Spleen (tissue), 11 donors: ENCODE measurements at regions not wholly inside any gene's neighbourhood (a gene's known extent, or its start where the extent isn't known, plus 50 kb on each side); places are given as distances from the start of the nearest gene placed in this dataset.

Source experiments
- DNase-seq: peaks from one replicate; pipeline ENCODE4 v3.0.0-alpha.2; 2020
- H3K27ac ChIP-seq, 8 donors: fragments of 200-600 bp; sonication (generic) in 7 of 8; 1 replicate in 4 of 8; 2 replicates in 4 of 8; pipeline versions ENCODE4 v1.5.0 to v1.8.0; 2016 to 2021; ENCODE audit warnings: inconsistent platforms in 4 of 8, mild to moderate bottlenecking in 4 of 8, moderate library complexity in 1 of 8
- H3K27me3 ChIP-seq, 7 donors: fragments of 200-600 bp; sonication (generic) in 6 of 7; replicated peaks in 1 of 7; 1 replicate in 4 of 7; 2 replicates in 3 of 7; pipeline versions ENCODE4 v1.5.0 to v1.8.0; 2016 to 2021; ENCODE audit warnings: inconsistent platforms in 3 of 7, mild to moderate bottlenecking in 1 of 7
- H3K36me3 ChIP-seq, 6 donors: fragments of 200-600 bp; sonication (generic) in 5 of 6; 1 replicate in 4 of 6; 2 replicates in 2 of 6; pipeline versions ENCODE4 v1.5.0 to v1.8.0; 2016 to 2021; ENCODE audit warnings: inconsistent platforms in 2 of 6
- H3K4me1 ChIP-seq, 6 donors: fragments of 200-600 bp; sonication (generic) in 5 of 6; 1 replicate in 3 of 6; 2 replicates in 3 of 6; pipeline versions ENCODE4 v1.5.0 to v1.8.0; 2016 to 2021; ENCODE audit warnings: inconsistent platforms in 3 of 6
- H3K4me3 ChIP-seq, 8 donors: fragments of 200-600 bp; sonication (generic) in 7 of 8; 1 replicate in 4 of 8; 2 replicates in 4 of 8; pipeline versions ENCODE4 v1.5.0 to v1.8.0; 2016 to 2021; ENCODE audit warnings: inconsistent platforms in 4 of 8, mild to moderate bottlenecking in 4 of 8, moderate library complexity in 2 of 8
- H3K9me3 ChIP-seq, 8 donors: fragments of 200-600 bp; sonication (generic) in 7 of 8; 1 replicate in 4 of 8; 2 replicates in 4 of 8; pipeline versions ENCODE4 v1.5.0 to v1.8.0; 2016 to 2021; ENCODE audit warnings: inconsistent platforms in 4 of 8
- POLR2A ChIP-seq, 3 donors: fragments of 450-650 bp; IDR thresholded peaks; one replicate each; pipeline ENCODE4 v1.5.1; 2017; ENCODE audit warnings: antibody characterized with exemption in 3 of 3, mild to moderate bottlenecking in 1 of 3
- POLR2AphosphoS5 ChIP-seq, 3 donors: sonication (generic); formaldehyde crosslinking; IDR thresholded peaks; one replicate each; pipeline ENCODE4 v1.5.1; 2017; ENCODE audit warnings: antibody characterized with exemption in 3 of 3
- WGBS, 5 donors: extraction: QIAGEN DNeasy Blood & Tissue Kit in 3 of 5; methylation state at CpG; one replicate each; pipeline versions ENCODE4 v1.1.5 to v1.1.7; 2013 to 2018; 5-methylcytosine and 5-hydroxymethylcytosine counted together
- intact Hi-C: fragments of 100-400 bp; cut with DNase I; formaldehyde crosslinking; loops from one replicate; pipeline ENCODE4 v1.15.0; 2023; ENCODE audit warnings: low total_unique reads
- TF ChIP-seq, protein P1 (sequence below), 11 experiments: fragments of 200-600 bp in 7 of 11; fragments of 450-650 bp in 4 of 11; sonication (generic) in 4 of 11; IDR thresholded peaks in 8 of 11; conservative IDR thresholded peaks in 3 of 11; 1 replicate in 7 of 11; 2 replicates in 4 of 11; pipeline versions ENCODE4 v1.4.0 to v1.8.0; 2016 to 2021; ENCODE audit warnings: antibody characterized with exemption in 11 of 11, inconsistent platforms in 4 of 11, mild to moderate bottlenecking in 1 of 11
- donor health status: healthy with polysubstance abuse.
- donor health status: DM: no; HTN: no; CAD: no; lungs with moderate emphysema.
- donor health status: DM: no; HTN: no; CAD: no.
- donor health status: Bipolar disorder and iron deficiency.
- donor health status: healthy.
- donor health status: DM: no; HTN: no; CAD: no.
- donor health status: DM: yes; HTN: yes; CAD: no.

DNA sequence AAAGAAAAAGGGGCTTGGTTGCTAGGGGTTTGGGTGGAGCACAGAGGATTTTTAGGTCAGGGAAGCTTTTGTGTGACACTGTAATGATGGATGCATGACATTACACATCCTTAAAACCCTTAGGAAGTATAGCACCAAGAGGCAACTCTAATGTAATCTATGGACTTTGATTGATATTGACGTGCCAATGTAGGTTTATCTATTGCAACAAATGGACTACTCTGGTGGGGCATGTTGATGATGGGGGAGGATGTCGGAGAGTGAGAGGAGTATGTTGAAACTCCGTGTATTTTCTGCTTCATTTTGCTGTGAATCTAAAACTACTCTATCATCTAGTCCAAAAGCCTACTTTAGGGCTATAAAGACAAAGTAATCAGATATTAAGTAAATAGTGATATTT, 72.3 kb upstream of the PAX6 start:
- H3K27ac ChIP-seq = no peak overlapping the region
- no peaks in the 10 kb centered on the region for H3K36me3 ChIP-seq
- TF ChIP-seq POLR2A (IDR thresholded peaks at IDR 0.05) (no peak), POLR2AphosphoS5 (IDR thresholded peaks at IDR 0.05) (no peak)
- TF ChIP-seq, protein P1, sequence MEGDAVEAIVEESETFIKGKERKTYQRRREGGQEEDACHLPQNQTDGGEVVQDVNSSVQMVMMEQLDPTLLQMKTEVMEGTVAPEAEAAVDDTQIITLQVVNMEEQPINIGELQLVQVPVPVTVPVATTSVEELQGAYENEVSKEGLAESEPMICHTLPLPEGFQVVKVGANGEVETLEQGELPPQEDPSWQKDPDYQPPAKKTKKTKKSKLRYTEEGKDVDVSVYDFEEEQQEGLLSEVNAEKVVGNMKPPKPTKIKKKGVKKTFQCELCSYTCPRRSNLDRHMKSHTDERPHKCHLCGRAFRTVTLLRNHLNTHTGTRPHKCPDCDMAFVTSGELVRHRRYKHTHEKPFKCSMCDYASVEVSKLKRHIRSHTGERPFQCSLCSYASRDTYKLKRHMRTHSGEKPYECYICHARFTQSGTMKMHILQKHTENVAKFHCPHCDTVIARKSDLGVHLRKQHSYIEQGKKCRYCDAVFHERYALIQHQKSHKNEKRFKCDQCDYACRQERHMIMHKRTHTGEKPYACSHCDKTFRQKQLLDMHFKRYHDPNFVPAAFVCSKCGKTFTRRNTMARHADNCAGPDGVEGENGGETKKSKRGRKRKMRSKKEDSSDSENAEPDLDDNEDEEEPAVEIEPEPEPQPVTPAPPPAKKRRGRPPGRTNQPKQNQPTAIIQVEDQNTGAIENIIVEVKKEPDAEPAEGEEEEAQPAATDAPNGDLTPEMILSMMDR (IDR thresholded peaks at IDR 0.05 in 8 of 11, conservative IDR thresholded peaks at IDR 0.05 in 3 of 11) = no peak
- no peaks in the 10 kb centered on the region for H3K4me1 ChIP-seq
- WGBS, 5 donors = 64 to 72% (median 69%) methylated on average over 3 of the region's 3 CpGs
- no peaks in the 10 kb centered on the region for H3K9me3 ChIP-seq
- intact Hi-C loops = no loop called here
- DNase-seq = no peak
- no peak overlapping the region for H3K4me3 ChIP-seq
- H3K27me3 ChIP-seq = peaks cover 0 to 36% (median 3%) of the 10 kb centered on the region in 7 donors

DNA sequence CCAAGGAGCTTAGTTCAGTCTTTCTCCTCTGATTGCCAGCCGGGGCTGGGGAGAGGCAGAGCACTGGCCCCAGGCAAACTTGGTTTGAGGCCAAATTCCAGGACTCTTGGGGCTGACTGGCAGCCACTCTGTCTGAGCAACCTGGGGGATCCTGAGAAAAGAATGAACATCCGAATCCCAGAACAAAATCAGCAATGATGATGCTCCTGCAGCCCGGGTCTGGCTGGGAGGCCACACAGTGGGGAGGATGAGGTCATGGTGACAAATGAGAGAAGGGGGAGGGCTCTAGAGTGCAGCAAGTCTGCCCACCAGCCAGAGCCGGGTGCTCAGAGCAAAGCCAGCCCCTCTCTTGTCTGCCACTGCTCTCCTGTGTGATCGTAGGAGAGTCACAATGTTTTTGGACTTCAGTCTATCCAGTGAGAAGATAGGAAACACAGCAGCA, 71.8 kb upstream of the PAX6 start:
- TF ChIP-seq, protein P1 (IDR thresholded peaks at IDR 0.05 in 8 of 11, conservative IDR thresholded peaks at IDR 0.05 in 3 of 11) = no peak
- no peak for TF ChIP-seq POLR2AphosphoS5 (IDR thresholded peaks at IDR 0.05)
- no peaks in the 10 kb centered on the region for H3K36me3 ChIP-seq
- intact Hi-C loops = no loop called here
- no peak overlapping the region for H3K4me3 ChIP-seq
- no peaks in the 10 kb centered on the region for H3K4me1 ChIP-seq
- DNase-seq = no peak
- H3K27me3 ChIP-seq = peaks cover 0 to 36% (median 3%) of the 10 kb centered on the region in 7 donors
- WGBS, 5 donors = 19 to 36% (median 29%) methylated on average over 5 of the region's 5 CpGs
- no peak overlapping the region for H3K27ac ChIP-seq
- H3K9me3 ChIP-seq = no peaks in the 10 kb centered on the region

DNA sequence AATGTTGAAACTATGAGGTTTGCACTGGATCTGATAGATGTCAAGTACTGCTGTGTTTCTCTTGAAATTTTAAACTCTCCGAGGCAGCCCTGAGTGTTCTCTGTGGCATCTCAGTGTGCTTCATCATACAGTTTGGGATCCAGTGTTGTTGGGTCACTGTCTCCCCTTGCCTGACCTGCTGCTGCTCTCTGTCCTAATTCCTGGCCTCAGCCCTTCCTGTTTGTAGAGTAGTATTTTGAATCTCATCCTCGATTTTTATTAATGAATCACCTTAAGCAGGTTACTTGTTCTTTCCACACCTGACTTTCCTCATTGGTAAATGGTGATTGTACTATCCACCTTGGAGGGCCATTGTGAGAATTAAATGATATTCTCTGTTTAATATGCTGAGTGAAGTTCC, 70.7 kb upstream of the PAX6 start:
- Histone ChIP-seq H3K27ac (no peak overlapping the region), H3K36me3 (no peaks in the 10 kb centered on the region), H3K4me3 (no peak overlapping the region), H3K9me3 (no peaks in the 10 kb centered on the region), H3K27me3 (peaks cover 0 to 44% (median 3%) of the 10 kb centered on the region in 7 donors), H3K4me1 (no peaks in the 10 kb centered on the region)
- DNase-seq = no peak
- TF ChIP-seq, protein P1 (IDR thresholded peaks at IDR 0.05 in 8 of 11, conservative IDR thresholded peaks at IDR 0.05 in 3 of 11) = no peak
- TF ChIP-seq POLR2A (IDR thresholded peaks at IDR 0.05) = no peak
- no peak for TF ChIP-seq POLR2AphosphoS5 (IDR thresholded peaks at IDR 0.05)
- 62 to 80% (median 67%) methylated on average over 2 of the region's 2 CpGs for WGBS, 5 donors
- intact Hi-C loops = no loop called here

DNA sequence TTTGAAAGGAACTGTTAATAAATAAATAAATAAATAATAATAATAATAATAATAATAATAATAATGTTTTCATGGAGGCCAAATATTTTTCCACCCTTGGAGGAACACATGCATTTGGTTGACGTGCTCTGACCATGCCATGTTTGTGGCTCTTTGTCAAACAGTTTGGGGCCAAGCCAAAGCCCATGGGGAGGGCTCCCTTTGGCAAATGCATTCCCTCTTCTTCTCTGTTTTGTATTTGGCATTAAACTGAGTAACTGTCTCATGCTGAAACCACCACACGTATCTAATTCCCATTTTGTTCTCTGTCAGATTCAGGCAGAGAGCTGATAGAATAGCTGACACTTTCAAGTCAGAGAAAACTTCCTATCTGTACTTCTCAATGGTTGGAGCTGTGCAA, 68.6 kb upstream of the PAX6 start:
- Histone ChIP-seq H3K36me3 (no peaks in the 10 kb centered on the region), H3K27ac (no peak overlapping the region), H3K27me3 (peaks cover 0 to 45% (median 3%) of the 10 kb centered on the region in 7 donors), H3K4me3 (no peak overlapping the region), H3K9me3 (no peaks in the 10 kb centered on the region), H3K4me1 (no peaks in the 10 kb centered on the region)
- DNase-seq = no peak
- 69 to 89% (median 77%) methylated on average over 2 of the region's 2 CpGs for WGBS, 5 donors
- no peak for TF ChIP-seq POLR2A (IDR thresholded peaks at IDR 0.05)
- TF ChIP-seq, protein P1 (IDR thresholded peaks at IDR 0.05 in 8 of 11, conservative IDR thresholded peaks at IDR 0.05 in 3 of 11) = no peak
- no peak for TF ChIP-seq POLR2AphosphoS5 (IDR thresholded peaks at IDR 0.05)
- intact Hi-C loops = loop anchor here (10.0 kb wide), 1 partner anchor 485 kb away; no protein-coding TSS in a partner anchor
